OCI-LY1 (cell line): ENCODE measurements at regions not wholly inside any gene's neighbourhood (a gene's known extent, or its start where the extent isn't known, plus 50 kb on each side); places are given as distances from the start of the nearest gene placed in this dataset.

Experiments used
- H2AFZ ChIP-seq: fragments of 200-600 bp; sonication (generic), shearing (Covaris generic); 2 replicates; pipeline ENCODE4 v1.6.0; 2014; ENCODE audit warnings: antibody characterized with exemption, mild to moderate bottlenecking, low read length
- H3F3A ChIP-seq: fragments of 200-600 bp; sonication (generic), shearing (Covaris generic); 2 replicates; pipeline ENCODE4 v1.6.0; 2014; ENCODE audit warnings: mild to moderate bottlenecking, antibody characterized with exemption, low read length, moderate library complexity; ENCODE audit not compliant: insufficient read depth
- H3K27ac ChIP-seq: fragments of 200-600 bp; sonication (generic); 2 replicates; pipeline ENCODE4 v1.5.1; 2014; ENCODE audit warnings: low read length, mixed run types, mild to moderate bottlenecking, low read depth; ENCODE audit not compliant: poor library complexity, severe bottlenecking
- H3K27me3 ChIP-seq: fragments of 200-600 bp; sonication (generic); 2 replicates; pipeline ENCODE4 v1.6.0; 2014; ENCODE audit warnings: antibody characterized with exemption, mild to moderate bottlenecking, low read length, moderate library complexity; ENCODE audit not compliant: insufficient read depth
- H3K36me3 ChIP-seq: fragments of 200-600 bp; sonication (generic); 2 replicates; pipeline ENCODE4 v1.6.1; 2014; ENCODE audit warnings: mild to moderate bottlenecking, antibody characterized with exemption, low read length, moderate library complexity, mixed read lengths; ENCODE audit not compliant: insufficient read depth
- H3K4me1 ChIP-seq: fragments of 200-600 bp; sonication (generic); 2 replicates; pipeline ENCODE4 v1.5.1; 2014; ENCODE audit warnings: mild to moderate bottlenecking, low read length, moderate library complexity; ENCODE audit not compliant: insufficient read depth, severe bottlenecking
- H3K4me2 ChIP-seq: fragments of 200-600 bp; sonication (generic), shearing (Covaris generic); 2 replicates; pipeline ENCODE4 v1.6.1; 2014; ENCODE audit warnings: low read length
- H3K4me3 ChIP-seq: fragments of 200-600 bp; sonication (generic); 2 replicates; pipeline ENCODE4 v1.5.1; 2014; ENCODE audit warnings: low read length, low read depth, mild to moderate bottlenecking, mixed read lengths; ENCODE audit not compliant: poor library complexity, severe bottlenecking
- H3K79me2 ChIP-seq: fragments of 200-600 bp; shearing (Covaris generic); 2 replicates; pipeline ENCODE4 v1.6.1; 2016; ENCODE audit warnings: mixed run types, low read length, mixed read lengths; ENCODE audit not compliant: insufficient read depth
- H3K9ac ChIP-seq: fragments of 200-600 bp; sonication (generic), shearing (Covaris generic); 2 replicates; pipeline ENCODE4 v1.6.1; 2014; ENCODE audit warnings: mild to moderate bottlenecking, low read length, mixed read lengths
- H3K9me2 ChIP-seq: fragments of 200-600 bp; sonication (generic), shearing (Covaris generic); 2 replicates; pipeline ENCODE4 v1.6.1; 2014; ENCODE audit warnings: low read depth, mild to moderate bottlenecking, low read length, mixed read lengths
- H3K9me3 ChIP-seq: fragments of 200-600 bp; shearing (Covaris generic); 2 replicates; pipeline ENCODE4 v1.6.1; 2014; ENCODE audit warnings: low read length, mixed read lengths
- H4K20me1 ChIP-seq: fragments of 200-600 bp; sonication (generic), shearing (Covaris generic); 2 replicates; pipeline ENCODE4 v1.6.0; 2016; ENCODE audit warnings: mild to moderate bottlenecking, low read length; ENCODE audit not compliant: insufficient read depth
- CTCF ChIP-seq: fragments of 200-600 bp; sonication (generic), shearing (Covaris generic); IDR thresholded peaks from 2 replicates; pipeline ENCODE4 v1.5.1; 2017; ENCODE audit warnings: mild to moderate bottlenecking, antibody characterized with exemption, low read length, moderate library complexity, mixed read lengths
- EZH2 ChIP-seq: fragments of 200-600 bp; sonication (generic), shearing (Covaris generic); IDR thresholded peaks from 2 replicates; pipeline ENCODE4 v1.8.0; 2017; ENCODE audit warnings: borderline replicate concordance, mixed run types, mild to moderate bottlenecking, antibody characterized with exemption, low read length, moderate library complexity, mixed read lengths

GRCh38 chr2:147392180-147392579 lies 452.6 kb upstream of the ACVR2A start:
- Histone ChIP-seq H2AFZ (no peak overlapping the region), H3K4me1 (no peaks in the 10 kb centered on the region), H3K36me3 (no peaks in the 10 kb centered on the region), H3K79me2 (no peaks in the 10 kb centered on the region), H3K27ac (no peak overlapping the region), H3K4me2 (no peak overlapping the region), H3K9ac (no peak overlapping the region), H3K27me3 (no peaks in the 10 kb centered on the region), H3K4me3 (no peak overlapping the region), H3F3A (no peaks in the 10 kb centered on the region), H3K9me2 (no peaks in the 10 kb centered on the region), H4K20me1 (no peaks in the 10 kb centered on the region), H3K9me3 (no peaks in the 10 kb centered on the region)
- TF ChIP-seq CTCF (no peak), EZH2 (no peak)

- H3K4me1 ChIP-seq: no peaks in the 10 kb centered on the region
- H3F3A ChIP-seq: no peaks in the 10 kb centered on the region
- H3K9me2 ChIP-seq: no peaks in the 10 kb centered on the region
Measured at GRCh38 chr2:147390475-147390874, 454.4 kb upstream of the ACVR2A start.

GRCh38 chr2:147389218-147389617 lies 455.6 kb upstream of the ACVR2A start:
- no peaks in the 10 kb centered on the region for H3K79me2 ChIP-seq
- H2AFZ ChIP-seq: no peak overlapping the region
- no peaks in the 10 kb centered on the region for H4K20me1 ChIP-seq
- H3K9me3 ChIP-seq: no peaks in the 10 kb centered on the region
- H3K36me3 ChIP-seq: no peaks in the 10 kb centered on the region
- no peak overlapping the region for H3K9ac ChIP-seq
- no peak overlapping the region for H3K27ac ChIP-seq
- no peaks in the 10 kb centered on the region for H3F3A ChIP-seq
- no peaks in the 10 kb centered on the region for H3K4me1 ChIP-seq
- no peaks in the 10 kb centered on the region for H3K9me2 ChIP-seq
- no peak for TF ChIP-seq CTCF
- no peak for TF ChIP-seq EZH2
- H3K4me3 ChIP-seq: no peak overlapping the region
- no peak overlapping the region for H3K4me2 ChIP-seq
- no peaks in the 10 kb centered on the region for H3K27me3 ChIP-seq

More at GRCh38 chr2:147390475-147390874, 454.4 kb upstream of the ACVR2A start:
- no peaks in the 10 kb centered on the region for H3K27me3 ChIP-seq
- no peak overlapping the region for H3K4me3 ChIP-seq
- H3K27ac ChIP-seq: no peak overlapping the region
- H3K9ac ChIP-seq: no peak overlapping the region
- no peaks in the 10 kb centered on the region for H3K9me3 ChIP-seq
- H3K79me2 ChIP-seq: no peaks in the 10 kb centered on the region
- no peaks in the 10 kb centered on the region for H3K36me3 ChIP-seq
- no peak overlapping the region for H2AFZ ChIP-seq
- H4K20me1 ChIP-seq: no peaks in the 10 kb centered on the region
- TF ChIP-seq EZH2 (no peak), CTCF (no peak)
- H3K4me2 ChIP-seq: no peak overlapping the region
